DND-41 (cell line): ENCODE measurements at regions not wholly inside any gene's neighbourhood (a gene's known extent, or its start where the extent isn't known, plus 50 kb on each side); places are given as distances from the start of the nearest gene placed in this dataset.

Experiments used
- ATAC-seq: fragments of 200-7000 bp; cut with Tn5 transposase; 3 replicates; pipeline ENCODE4 v1.9.1; 2021; ENCODE audit warnings: low read depth; ENCODE audit not compliant: insufficient read depth
- DNase-seq: peaks from one replicate; pipeline ENCODE4 v3.0.0-alpha.2; 2020
- H2AFZ ChIP-seq: 2 replicates; pipeline ENCODE4 v1.6.0; 2012; ENCODE audit warnings: low read depth, low read length
- H3K27ac ChIP-seq: 2 replicates; pipeline ENCODE4 v1.5.1; 2012; ENCODE audit warnings: low read length, inconsistent platforms
- H3K27me3 ChIP-seq: fragments of 200-600 bp; sonication (generic); 2 replicates; pipeline ENCODE4 v1.6.0; 2012; ENCODE audit warnings: low read length, mild to moderate bottlenecking, inconsistent platforms; ENCODE audit not compliant: insufficient read depth, poor library complexity
- H3K36me3 ChIP-seq: 2 replicates; pipeline ENCODE4 v1.5.1; 2012; ENCODE audit warnings: low read length, inconsistent platforms; ENCODE audit not compliant: insufficient read depth
- H3K4me1 ChIP-seq: 2 replicates; pipeline ENCODE4 v1.5.1; 2012; ENCODE audit warnings: mild to moderate bottlenecking, low read length; ENCODE audit not compliant: insufficient read depth
- H3K4me2 ChIP-seq: 2 replicates; pipeline ENCODE4 v1.6.0; 2012; ENCODE audit warnings: mild to moderate bottlenecking, moderate library complexity, low read length, inconsistent platforms; ENCODE audit not compliant: insufficient read depth
- H3K4me3 ChIP-seq, 2 experiments: fragments of 200-600 bp in 1 of 2; shearing (Covaris generic) in 1 of 2; 2 replicates each; pipeline ENCODE4 v1.5.1; 2012 to 2016; ENCODE audit warnings: inconsistent platforms in 2 of 2, low read length in 2 of 2, mild to moderate bottlenecking in 2 of 2, low read depth in 1 of 2, moderate library complexity in 1 of 2
- H3K79me2 ChIP-seq: 2 replicates; pipeline ENCODE4 v1.6.0; 2012; ENCODE audit warnings: low read length, inconsistent platforms; ENCODE audit not compliant: insufficient read depth
- H3K9ac ChIP-seq: 2 replicates; pipeline ENCODE4 v1.6.0; 2012; ENCODE audit warnings: low read depth, mild to moderate bottlenecking, inconsistent platforms, low read length, moderate library complexity
- H3K9me3 ChIP-seq: 2 replicates; pipeline ENCODE4 v1.5.1; 2012; ENCODE audit warnings: low read length, moderate library complexity, mild to moderate bottlenecking, inconsistent platforms; ENCODE audit not compliant: insufficient read depth, severe bottlenecking
- H4K20me1 ChIP-seq: 2 replicates; pipeline ENCODE4 v1.6.0; 2012; ENCODE audit warnings: low read length; ENCODE audit not compliant: insufficient read depth
- CTCF ChIP-seq: IDR thresholded peaks from 2 replicates; pipeline ENCODE4 v1.5.1; 2012; ENCODE audit warnings: borderline replicate concordance, low read length, moderate library complexity, mild to moderate bottlenecking; ENCODE audit not compliant: poor library complexity, severe bottlenecking; ENCODE audit errors: extremely low read depth
- EZH2 ChIP-seq: IDR thresholded peaks from 3 replicates; pipeline ENCODE4 v1.6.1; 2012; ENCODE audit warnings: borderline replicate concordance, low read depth, mild to moderate bottlenecking, moderate library complexity, low read length, inconsistent platforms; ENCODE audit not compliant: severe bottlenecking

GRCh38 chr16:59305850-59306249, 571.7 kb upstream of the GOT2 start:
- DNase-seq (no peak), ATAC-seq (no peak)
- no peak for TF ChIP-seq CTCF
- Histone ChIP-seq H3K79me2 (no peaks in the 10 kb centered on the region), H3K36me3 (no peaks in the 10 kb centered on the region), H3K27me3 (no peaks in the 10 kb centered on the region), H4K20me1 (no peaks in the 10 kb centered on the region), H3K9ac (no peak overlapping the region), H3K4me1 (no peaks in the 10 kb centered on the region), H3K9me3 (no peaks in the 10 kb centered on the region), H2AFZ (no peak overlapping the region), H3K27ac (no peak overlapping the region), H3K4me2 (no peak overlapping the region), H3K4me3 (no peak overlapping the region)

- H3K27me3 ChIP-seq, result peaks cover 6% of the 10 kb centered on the region
- no peaks in the 10 kb centered on the region for H3K9me3 ChIP-seq
- TF ChIP-seq CTCF (no peak), EZH2 (no peak)
- H3K36me3 ChIP-seq, result no peaks in the 10 kb centered on the region
- no peak overlapping the region for H3K4me3 ChIP-seq
- no peak overlapping the region for H3K27ac ChIP-seq
- no peak overlapping the region for H3K4me2 ChIP-seq
- no peak overlapping the region for H2AFZ ChIP-seq
- no peak for ATAC-seq
- H3K4me1 ChIP-seq, result no peaks in the 10 kb centered on the region
- no peaks in the 10 kb centered on the region for H3K79me2 ChIP-seq
- H3K9ac ChIP-seq, result no peak overlapping the region
- no peak for DNase-seq
- H4K20me1 ChIP-seq, result no peaks in the 10 kb centered on the region
Observed at GRCh38 chr16:59296888-59297287, 562.8 kb upstream of the GOT2 start.

DNA sequence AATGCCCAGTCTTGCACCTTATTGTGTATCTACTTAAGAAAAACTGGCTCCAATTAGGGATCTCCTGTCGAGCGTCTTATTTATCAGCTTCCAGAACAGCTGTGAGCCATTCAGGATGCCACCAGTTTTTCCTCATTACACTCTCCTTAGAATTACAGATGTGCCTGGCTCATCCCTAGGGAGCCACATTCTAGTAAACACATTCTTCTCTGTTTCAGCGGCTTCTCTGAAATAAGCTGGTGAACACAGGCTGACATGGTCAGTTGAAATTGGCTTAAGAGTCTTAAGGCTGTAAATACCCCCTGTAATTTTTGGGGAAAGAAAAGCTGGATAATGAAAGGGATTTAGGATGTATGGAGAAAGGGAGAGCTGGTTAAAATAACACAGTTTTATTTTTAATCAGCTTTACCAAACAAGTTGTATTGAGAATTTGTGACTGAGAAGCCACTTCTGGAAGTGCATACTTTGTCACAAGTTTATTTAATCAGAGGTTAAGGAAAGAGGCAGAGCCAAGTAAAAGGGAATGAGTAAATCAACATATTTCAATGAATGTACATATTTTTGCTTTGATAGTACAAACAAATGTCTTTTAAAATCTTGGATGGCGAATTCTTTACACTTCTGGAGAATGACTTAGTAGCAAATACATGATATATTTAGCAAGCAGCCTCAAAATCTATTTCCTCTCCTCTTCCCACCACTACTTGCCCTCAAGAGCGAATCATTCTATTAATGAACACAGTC, 562.0 kb upstream of the GOT2 start:
- ATAC-seq (no peak), DNase-seq (no peak)
- Histone ChIP-seq H3K4me2 (no peak overlapping the region), H3K36me3 (no peaks in the 10 kb centered on the region), H3K4me3 (no peak overlapping the region), H3K9me3 (no peaks in the 10 kb centered on the region), H3K79me2 (no peaks in the 10 kb centered on the region), H4K20me1 (no peaks in the 10 kb centered on the region), H3K4me1 (no peaks in the 10 kb centered on the region), H3K27me3 (peaks cover 6% of the 10 kb centered on the region), H3K27ac (no peak overlapping the region), H3K9ac (no peak overlapping the region), H2AFZ (no peak overlapping the region)
- TF ChIP-seq CTCF (no peak), EZH2 (no peak)
